ENCODE measurements at regions not wholly inside any gene's neighbourhood (a gene's known extent, or its start where the extent isn't known, plus 50 kb on each side); places are given as distances from the start of the nearest gene placed in this dataset.

DNA sequence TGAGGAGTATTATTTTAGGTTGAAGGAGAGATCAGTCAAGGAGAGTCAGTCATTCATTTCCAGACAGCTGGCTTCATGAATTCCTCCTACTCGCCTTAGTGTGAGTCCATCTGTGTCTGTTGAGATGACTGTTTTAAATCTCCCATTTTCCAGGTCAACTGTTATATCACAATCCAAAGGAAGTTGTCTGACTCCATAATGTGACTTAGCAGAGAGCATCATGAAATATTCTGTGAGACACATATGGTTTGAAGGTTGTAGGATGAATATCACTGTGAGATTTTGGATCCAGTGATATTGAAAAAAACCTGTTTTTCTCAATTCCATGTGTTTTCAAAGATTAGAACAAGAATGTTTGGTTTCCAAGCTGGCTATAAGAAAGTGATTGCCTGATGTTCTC lies 530.2 kb upstream of the MAN1A1 start:
- no peaks in the 10 kb centered on the region for H3K9me2 ChIP-seq (ENCODE audit: insufficient read depth)
- H3K4me2 ChIP-seq: no peak overlapping the region
- peaks cover 5% of the 10 kb centered on the region; the same call in 2 of the 3 replicates for H3K9me3 Mint-ChIP-seq
- DNase-seq (ENCODE audit: low spot score) (no peak), ATAC-seq (no peak)
- peaks cover 2% of the 10 kb centered on the region for H3K27me3 Mint-ChIP-seq (ENCODE audit: insufficient read depth, low read depth, poor library complexity)
- H3K4me3 Mint-ChIP-seq: no peak overlapping the region
- no peak overlapping the region for H2AFZ ChIP-seq
- H3K4me1 Mint-ChIP-seq: no peaks in the 10 kb centered on the region
- no peak overlapping the region for H3K27ac Mint-ChIP-seq
- TF ChIP-seq ZNF114 (CRISPR knock-in tag; IDR thresholded peaks at IDR 0.05) (no peak), EZH2phosphoT487 (IDR thresholded peaks at IDR 0.05; ENCODE audit: unreplicated experiment) (no peak)
- TF ChIP-seq, protein P1, sequence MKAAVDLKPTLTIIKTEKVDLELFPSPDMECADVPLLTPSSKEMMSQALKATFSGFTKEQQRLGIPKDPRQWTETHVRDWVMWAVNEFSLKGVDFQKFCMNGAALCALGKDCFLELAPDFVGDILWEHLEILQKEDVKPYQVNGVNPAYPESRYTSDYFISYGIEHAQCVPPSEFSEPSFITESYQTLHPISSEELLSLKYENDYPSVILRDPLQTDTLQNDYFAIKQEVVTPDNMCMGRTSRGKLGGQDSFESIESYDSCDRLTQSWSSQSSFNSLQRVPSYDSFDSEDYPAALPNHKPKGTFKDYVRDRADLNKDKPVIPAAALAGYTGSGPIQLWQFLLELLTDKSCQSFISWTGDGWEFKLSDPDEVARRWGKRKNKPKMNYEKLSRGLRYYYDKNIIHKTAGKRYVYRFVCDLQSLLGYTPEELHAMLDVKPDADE (IDR thresholded peaks at IDR 0.05): no peak
- no peak overlapping the region for H3K27ac ChIP-seq (ENCODE audit: low read depth)
- H3F3A ChIP-seq (replicated peaks; ENCODE audit: low read depth): no peaks in the 10 kb centered on the region
- no peaks in the 10 kb centered on the region for H3K36me3 ChIP-seq (ENCODE audit: insufficient read depth)
- no peaks in the 10 kb centered on the region for H3K79me2 ChIP-seq (replicated peaks; ENCODE audit: insufficient read depth)
- no peak overlapping the region for H3K4me3 ChIP-seq
- H4K20me1 ChIP-seq (replicated peaks; ENCODE audit: insufficient read depth): no peaks in the 10 kb centered on the region
- H3K4me1 ChIP-seq (ENCODE audit: insufficient read depth): no peaks in the 10 kb centered on the region
- no peaks in the 10 kb centered on the region for H3K27me3 ChIP-seq (ENCODE audit: insufficient read depth)
- no peaks in the 10 kb centered on the region for H3K36me3 Mint-ChIP-seq (ENCODE audit: low read depth)

DNA sequence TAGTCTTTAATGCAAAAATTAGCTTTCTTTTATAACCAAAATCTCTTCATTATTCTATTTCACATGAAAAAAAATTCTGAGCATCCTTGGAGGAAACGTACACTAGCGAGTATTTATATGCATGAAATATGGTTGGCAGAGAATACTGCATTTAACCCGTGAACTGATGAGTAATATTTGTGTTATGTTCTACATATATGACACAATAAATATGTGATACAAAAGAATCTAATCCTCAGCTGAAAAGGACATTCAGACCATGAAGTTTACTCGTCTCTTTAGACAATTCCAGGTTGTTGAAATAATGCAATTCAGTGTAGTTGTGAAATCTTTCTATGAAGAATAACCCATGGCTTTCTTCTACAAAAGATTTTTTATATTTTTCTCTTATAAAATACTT lies 524.8 kb upstream of the MAN1A1 start:
- H3K4me3 ChIP-seq: no peak overlapping the region
- H3K36me3 Mint-ChIP-seq (ENCODE audit: low read depth): no peaks in the 10 kb centered on the region
- no peak overlapping the region for H3K27ac ChIP-seq (ENCODE audit: low read depth)
- H3K4me3 Mint-ChIP-seq: no peak overlapping the region
- no peak for DNase-seq (ENCODE audit: low spot score)
- H3K4me1 ChIP-seq (ENCODE audit: insufficient read depth): no peaks in the 10 kb centered on the region
- no peaks in the 10 kb centered on the region for H3K27me3 ChIP-seq (ENCODE audit: insufficient read depth)
- H4K20me1 ChIP-seq (replicated peaks; ENCODE audit: insufficient read depth): no peaks in the 10 kb centered on the region
- TF ChIP-seq STAT1 (IDR thresholded peaks at IDR 0.05; ENCODE audit: unreplicated experiment) (no peak), EZH2 (IDR thresholded peaks at IDR 0.05; ENCODE audit: low read depth, unreplicated experiment) (no peak), NANOG (IDR thresholded peaks at IDR 0.05; ENCODE audit: borderline replicate concordance) (no peak), POLR2AphosphoS5 (IDR thresholded peaks at IDR 0.05; ENCODE audit: low read depth) (no peak), ZNF114 (CRISPR knock-in tag; IDR thresholded peaks at IDR 0.05) (no peak), EZH2phosphoT487 (IDR thresholded peaks at IDR 0.05; ENCODE audit: unreplicated experiment) (no peak)
- TF ChIP-seq, protein P1 (IDR thresholded peaks at IDR 0.05): no peak
- TF ChIP-seq, protein P2, sequence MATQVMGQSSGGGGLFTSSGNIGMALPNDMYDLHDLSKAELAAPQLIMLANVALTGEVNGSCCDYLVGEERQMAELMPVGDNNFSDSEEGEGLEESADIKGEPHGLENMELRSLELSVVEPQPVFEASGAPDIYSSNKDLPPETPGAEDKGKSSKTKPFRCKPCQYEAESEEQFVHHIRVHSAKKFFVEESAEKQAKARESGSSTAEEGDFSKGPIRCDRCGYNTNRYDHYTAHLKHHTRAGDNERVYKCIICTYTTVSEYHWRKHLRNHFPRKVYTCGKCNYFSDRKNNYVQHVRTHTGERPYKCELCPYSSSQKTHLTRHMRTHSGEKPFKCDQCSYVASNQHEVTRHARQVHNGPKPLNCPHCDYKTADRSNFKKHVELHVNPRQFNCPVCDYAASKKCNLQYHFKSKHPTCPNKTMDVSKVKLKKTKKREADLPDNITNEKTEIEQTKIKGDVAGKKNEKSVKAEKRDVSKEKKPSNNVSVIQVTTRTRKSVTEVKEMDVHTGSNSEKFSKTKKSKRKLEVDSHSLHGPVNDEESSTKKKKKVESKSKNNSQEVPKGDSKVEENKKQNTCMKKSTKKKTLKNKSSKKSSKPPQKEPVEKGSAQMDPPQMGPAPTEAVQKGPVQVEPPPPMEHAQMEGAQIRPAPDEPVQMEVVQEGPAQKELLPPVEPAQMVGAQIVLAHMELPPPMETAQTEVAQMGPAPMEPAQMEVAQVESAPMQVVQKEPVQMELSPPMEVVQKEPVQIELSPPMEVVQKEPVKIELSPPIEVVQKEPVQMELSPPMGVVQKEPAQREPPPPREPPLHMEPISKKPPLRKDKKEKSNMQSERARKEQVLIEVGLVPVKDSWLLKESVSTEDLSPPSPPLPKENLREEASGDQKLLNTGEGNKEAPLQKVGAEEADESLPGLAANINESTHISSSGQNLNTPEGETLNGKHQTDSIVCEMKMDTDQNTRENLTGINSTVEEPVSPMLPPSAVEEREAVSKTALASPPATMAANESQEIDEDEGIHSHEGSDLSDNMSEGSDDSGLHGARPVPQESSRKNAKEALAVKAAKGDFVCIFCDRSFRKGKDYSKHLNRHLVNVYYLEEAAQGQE (IDR thresholded peaks at IDR 0.05; ENCODE audit: unreplicated experiment): no peak
- TF ChIP-seq, protein P3, sequence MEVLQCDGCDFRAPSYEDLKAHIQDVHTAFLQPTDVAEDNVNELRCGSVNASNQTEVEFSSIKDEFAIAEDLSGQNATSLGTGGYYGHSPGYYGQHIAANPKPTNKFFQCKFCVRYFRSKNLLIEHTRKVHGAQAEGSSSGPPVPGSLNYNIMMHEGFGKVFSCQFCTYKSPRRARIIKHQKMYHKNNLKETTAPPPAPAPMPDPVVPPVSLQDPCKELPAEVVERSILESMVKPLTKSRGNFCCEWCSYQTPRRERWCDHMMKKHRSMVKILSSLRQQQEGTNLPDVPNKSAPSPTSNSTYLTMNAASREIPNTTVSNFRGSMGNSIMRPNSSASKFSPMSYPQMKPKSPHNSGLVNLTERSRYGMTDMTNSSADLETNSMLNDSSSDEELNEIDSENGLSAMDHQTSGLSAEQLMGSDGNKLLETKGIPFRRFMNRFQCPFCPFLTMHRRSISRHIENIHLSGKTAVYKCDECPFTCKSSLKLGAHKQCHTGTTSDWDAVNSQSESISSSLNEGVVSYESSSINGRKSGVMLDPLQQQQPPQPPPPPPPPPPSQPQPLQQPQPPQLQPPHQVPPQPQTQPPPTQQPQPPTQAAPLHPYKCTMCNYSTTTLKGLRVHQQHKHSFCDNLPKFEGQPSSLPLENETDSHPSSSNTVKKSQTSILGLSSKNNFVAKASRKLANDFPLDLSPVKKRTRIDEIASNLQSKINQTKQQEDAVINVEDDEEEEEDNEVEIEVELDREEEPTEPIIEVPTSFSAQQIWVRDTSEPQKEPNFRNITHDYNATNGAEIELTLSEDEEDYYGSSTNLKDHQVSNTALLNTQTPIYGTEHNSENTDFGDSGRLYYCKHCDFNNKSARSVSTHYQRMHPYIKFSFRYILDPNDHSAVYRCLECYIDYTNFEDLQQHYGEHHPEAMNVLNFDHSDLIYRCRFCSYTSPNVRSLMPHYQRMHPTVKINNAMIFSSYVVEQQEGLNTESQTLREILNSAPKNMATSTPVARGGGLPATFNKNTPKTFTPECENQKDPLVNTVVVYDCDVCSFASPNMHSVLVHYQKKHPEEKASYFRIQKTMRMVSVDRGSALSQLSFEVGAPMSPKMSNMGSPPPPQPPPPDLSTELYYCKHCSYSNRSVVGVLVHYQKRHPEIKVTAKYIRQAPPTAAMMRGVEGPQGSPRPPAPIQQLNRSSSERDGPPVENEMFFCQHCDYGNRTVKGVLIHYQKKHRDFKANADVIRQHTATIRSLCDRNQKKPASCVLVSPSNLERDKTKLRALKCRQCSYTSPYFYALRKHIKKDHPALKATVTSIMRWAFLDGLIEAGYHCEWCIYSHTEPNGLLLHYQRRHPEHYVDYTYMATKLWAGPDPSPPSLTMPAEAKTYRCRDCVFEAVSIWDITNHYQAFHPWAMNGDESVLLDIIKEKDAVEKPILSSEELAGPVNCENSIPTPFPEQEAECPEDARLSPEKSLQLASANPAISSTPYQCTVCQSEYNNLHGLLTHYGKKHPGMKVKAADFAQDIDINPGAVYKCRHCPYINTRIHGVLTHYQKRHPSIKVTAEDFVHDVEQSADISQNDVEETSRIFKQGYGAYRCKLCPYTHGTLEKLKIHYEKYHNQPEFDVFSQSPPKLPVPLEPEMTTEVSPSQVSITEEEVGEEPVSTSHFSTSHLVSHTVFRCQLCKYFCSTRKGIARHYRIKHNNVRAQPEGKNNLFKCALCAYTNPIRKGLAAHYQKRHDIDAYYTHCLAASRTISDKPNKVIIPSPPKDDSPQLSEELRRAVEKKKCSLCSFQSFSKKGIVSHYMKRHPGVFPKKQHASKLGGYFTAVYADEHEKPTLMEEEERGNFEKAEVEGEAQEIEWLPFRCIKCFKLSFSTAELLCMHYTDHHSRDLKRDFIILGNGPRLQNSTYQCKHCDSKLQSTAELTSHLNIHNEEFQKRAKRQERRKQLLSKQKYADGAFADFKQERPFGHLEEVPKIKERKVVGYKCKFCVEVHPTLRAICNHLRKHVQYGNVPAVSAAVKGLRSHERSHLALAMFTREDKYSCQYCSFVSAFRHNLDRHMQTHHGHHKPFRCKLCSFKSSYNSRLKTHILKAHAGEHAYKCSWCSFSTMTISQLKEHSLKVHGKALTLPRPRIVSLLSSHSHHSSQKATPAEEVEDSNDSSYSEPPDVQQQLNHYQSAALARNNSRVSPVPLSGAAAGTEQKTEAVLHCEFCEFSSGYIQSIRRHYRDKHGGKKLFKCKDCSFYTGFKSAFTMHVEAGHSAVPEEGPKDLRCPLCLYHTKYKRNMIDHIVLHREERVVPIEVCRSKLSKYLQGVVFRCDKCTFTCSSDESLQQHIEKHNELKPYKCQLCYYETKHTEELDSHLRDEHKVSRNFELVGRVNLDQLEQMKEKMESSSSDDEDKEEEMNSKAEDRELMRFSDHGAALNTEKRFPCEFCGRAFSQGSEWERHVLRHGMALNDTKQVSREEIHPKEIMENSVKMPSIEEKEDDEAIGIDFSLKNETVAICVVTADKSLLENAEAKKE (CRISPR knock-in tag; IDR thresholded peaks at IDR 0.05): no peak
- H3K4me1 Mint-ChIP-seq: 0 out of 3 replicates have a peak, but pooled peaks cover 2% of the 10 kb centered on the region
- no peak for ATAC-seq
- H3K36me3 ChIP-seq (ENCODE audit: insufficient read depth): no peaks in the 10 kb centered on the region
- H3F3A ChIP-seq (replicated peaks; ENCODE audit: low read depth): no peaks in the 10 kb centered on the region
- no peaks in the 10 kb centered on the region for H3K9me3 Mint-ChIP-seq
- H3K9me2 ChIP-seq (ENCODE audit: insufficient read depth): no peaks in the 10 kb centered on the region
- no peak overlapping the region for H2AFZ ChIP-seq
- H3K27me3 Mint-ChIP-seq (ENCODE audit: insufficient read depth, low read depth, poor library complexity): no peaks in the 10 kb centered on the region
- H3K79me2 ChIP-seq (replicated peaks; ENCODE audit: insufficient read depth): no peaks in the 10 kb centered on the region
- no peak overlapping the region for H3K27ac Mint-ChIP-seq
- no peak overlapping the region for H3K4me2 ChIP-seq
